Right atrium auricular region (tissue), 2 donors: ENCODE measurements at regions not wholly inside any gene's neighbourhood (a gene's known extent, or its start where the extent isn't known, plus 50 kb on each side); places are given as distances from the start of the nearest gene placed in this dataset.
A peak's percentile ranks its signal among the peaks of the same experiment; 100 is the strongest.

Experiments used
- DNase-seq: peaks from one replicate; pipeline ENCODE4 v3.0.0-alpha.2; 2019; ENCODE audit warnings: low spot score
- H3K27ac ChIP-seq, 2 donors: fragments of 200-600 bp; sonication (generic); 1 replicate in 1 of 2; 2 replicates in 1 of 2; pipeline ENCODE4 v1.5.1; 2016 to 2019
- H3K27me3 ChIP-seq, 2 donors: fragments of 200-600 bp; sonication (generic); one replicate each; pipeline versions ENCODE4 v1.5.1 to v1.6.0; 2017 to 2019
- H3K36me3 ChIP-seq: fragments of 200-600 bp; sonication (generic); one replicate; pipeline ENCODE4 v1.5.1; 2016
- H3K4me1 ChIP-seq, 2 donors: fragments of 200-600 bp; sonication (generic); one replicate each; pipeline versions ENCODE4 v1.5.1 to v1.6.0; 2017 to 2019
- H3K4me3 ChIP-seq, 2 donors: fragments of 200-600 bp; sonication (generic); 1 replicate in 1 of 2; 2 replicates in 1 of 2; pipeline ENCODE4 v1.5.1; 2017 to 2019; ENCODE audit warnings: mild to moderate bottlenecking in 1 of 2, moderate library complexity in 1 of 2
- H3K9me3 ChIP-seq, 2 donors: fragments of 200-600 bp; sonication (generic); one replicate each; pipeline ENCODE4 v1.5.1; 2019
- CTCF ChIP-seq, 2 donors: fragments of 200-600 bp; sonication (generic); IDR thresholded peaks; one replicate each; pipeline ENCODE4 v1.5.1; 2019; ENCODE audit warnings: antibody characterized with exemption in 2 of 2

GRCh38 chr5:34490506-34491250 lies 165.4 kb upstream of the RAI14 start:
- Histone ChIP-seq H3K36me3 (no peaks in the 10 kb centered on the region), H3K27ac (peak overlapping the region; percentile 68 to 76)
- no peak for TF ChIP-seq CTCF (IDR thresholded peaks at IDR 0.05)

GRCh38 chr5:34491251-34491620 lies 164.9 kb upstream of the RAI14 start:
- TF ChIP-seq CTCF (IDR thresholded peaks at IDR 0.05): no peak
- Histone ChIP-seq H3K4me3 (no peak overlapping the region), H3K27me3 (no peaks in the 10 kb centered on the region), H3K36me3 (no peaks in the 10 kb centered on the region), H3K9me3 (no peaks in the 10 kb centered on the region), H3K4me1 (peaks cover 0 to 26% of the 10 kb centered on the region in 2 donors), H3K27ac (peak overlapping the region; percentile 50 to 68)
- no peak for DNase-seq

More at GRCh38 chr5:34490506-34491250, 165.4 kb upstream of the RAI14 start:
- no peak for DNase-seq
- no peaks in the 10 kb centered on the region for H3K27me3 ChIP-seq
- no peak overlapping the region for H3K4me3 ChIP-seq
- H3K4me1 ChIP-seq: peaks cover 0 to 24% of the 10 kb centered on the region in 2 donors
- no peaks in the 10 kb centered on the region for H3K9me3 ChIP-seq

GRCh38 chr5:34494111-34494755 lies 161.9 kb upstream of the RAI14 start:
- Histone ChIP-seq H3K27ac (no peak overlapping the region), H3K27me3 (no peaks in the 10 kb centered on the region), H3K4me1 (peaks cover 0 to 40% of the 10 kb centered on the region in 2 donors), H3K9me3 (no peaks in the 10 kb centered on the region), H3K4me3 (no peak overlapping the region), H3K36me3 (no peaks in the 10 kb centered on the region)
- DNase-seq: no peak
- TF ChIP-seq CTCF (IDR thresholded peaks at IDR 0.05): no peak

GRCh38 chr5:34495178-34495577 lies 160.9 kb upstream of the RAI14 start:
- no peak for DNase-seq

GRCh38 chr5:34496260-34496691 lies 159.9 kb upstream of the RAI14 start:
- Histone ChIP-seq H3K27ac (no peak overlapping the region), H3K27me3 (no peaks in the 10 kb centered on the region), H3K4me3 (no peak overlapping the region), H3K9me3 (no peaks in the 10 kb centered on the region), H3K36me3 (no peaks in the 10 kb centered on the region), H3K4me1 (peaks cover 0 to 45% of the 10 kb centered on the region in 2 donors)
- no peak for DNase-seq
- peak in 1 of 2 donors; percentile 17 for TF ChIP-seq CTCF (IDR thresholded peaks at IDR 0.05)

More at GRCh38 chr5:34495178-34495577, 160.9 kb upstream of the RAI14 start:
- H3K4me3 ChIP-seq: no peak overlapping the region
- H3K4me1 ChIP-seq: peaks cover 0 to 41% of the 10 kb centered on the region in 2 donors
- H3K27ac ChIP-seq: no peak overlapping the region
- no peaks in the 10 kb centered on the region for H3K27me3 ChIP-seq
- TF ChIP-seq CTCF (IDR thresholded peaks at IDR 0.05): no peak
- no peaks in the 10 kb centered on the region for H3K36me3 ChIP-seq
- H3K9me3 ChIP-seq: no peaks in the 10 kb centered on the region
